Esophagus squamous epithelium (tissue), 5 donors: ENCODE measurements at regions not wholly inside any gene's neighbourhood (a gene's known extent, or its start where the extent isn't known, plus 50 kb on each side); places are given as distances from the start of the nearest gene placed in this dataset.

Experiments used
- DNase-seq: peaks from one replicate; lab custom pipeline; 2025; lab: John Stamatoyannopoulos, UW
- H3K27ac ChIP-seq, 4 donors: fragments of 200-600 bp; sonication (generic); one replicate each; pipeline ENCODE4 v1.5.1; 2016 to 2019; ENCODE audit warnings: mild to moderate bottlenecking in 1 of 4
- H3K27me3 ChIP-seq, 4 donors: fragments of 200-600 bp; sonication (generic); 1 replicate in 3 of 4; 2 replicates in 1 of 4; pipeline versions ENCODE4 v1.5.1 to v1.6.0; 2017 to 2021; ENCODE audit warnings: antibody characterized with exemption in 1 of 4
- H3K36me3 ChIP-seq, 3 donors: fragments of 200-600 bp; sonication (generic); one replicate each; pipeline ENCODE4 v1.5.1; 2016 to 2019
- H3K4me1 ChIP-seq, 3 donors: fragments of 200-600 bp; sonication (generic); one replicate each; pipeline ENCODE4 v1.5.1; 2017 to 2019
- H3K4me3 ChIP-seq, 4 donors: fragments of 200-600 bp; sonication (generic); 1 replicate in 3 of 4; 2 replicates in 1 of 4; pipeline ENCODE4 v1.5.1; 2016 to 2019; ENCODE audit warnings: mild to moderate bottlenecking in 2 of 4, moderate library complexity in 1 of 4
- H3K9me3 ChIP-seq, 3 donors: fragments of 200-600 bp; sonication (generic); one replicate each; pipeline ENCODE4 v1.5.1; 2016 to 2019
- CTCF ChIP-seq, 6 experiments: fragments of 450-650 bp in 4 of 6; fragments of 200-600 bp in 2 of 6; sonication (generic) in 2 of 6; IDR thresholded peaks; one replicate each; pipeline ENCODE4 v1.5.1; 2016 to 2019; ENCODE audit warnings: antibody characterized with exemption in 6 of 6, mild to moderate bottlenecking in 4 of 6, moderate library complexity in 4 of 6
- POLR2A ChIP-seq, 4 donors: fragments of 450-650 bp; IDR thresholded peaks; one replicate each; pipeline ENCODE4 v1.6.1; 2017; ENCODE audit warnings: antibody characterized with exemption in 4 of 4, mild to moderate bottlenecking in 4 of 4, moderate library complexity in 3 of 4
- WGBS, 2 donors: methylation state at CpG; one replicate each; pipeline ENCODE4 v1.1.5; 2018; 5-methylcytosine and 5-hydroxymethylcytosine counted together
- intact Hi-C: fragments of 100-400 bp; cut with DNase I; formaldehyde crosslinking; loops from one replicate; pipeline ENCODE4 v1.15.0; 2022
- donor health status: DM: yes; HTN: yes; CAD: no.

DNA sequence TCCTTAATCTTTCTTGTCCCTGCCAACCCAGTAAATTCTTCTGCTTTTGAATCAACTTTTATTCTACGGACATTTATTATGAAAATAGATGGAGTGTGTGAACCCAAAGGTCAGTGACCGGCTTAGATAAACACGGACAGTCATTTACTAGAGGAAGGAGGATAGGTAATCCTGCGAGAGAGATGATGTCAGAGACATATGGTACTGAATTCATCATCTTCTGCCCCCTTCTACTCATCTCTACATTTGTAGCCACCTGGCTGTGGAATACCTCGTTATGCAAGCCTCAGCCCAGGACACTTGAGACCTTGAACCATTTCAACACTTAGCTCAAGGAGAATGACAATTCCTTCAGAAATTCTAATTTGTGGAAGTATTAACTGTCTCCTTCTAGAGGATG lies 443.6 kb downstream of the TDRD15 start:
- 39 to 60% methylated on average over 5 of the region's 5 CpGs for WGBS, 2 donors
- H3K4me3 ChIP-seq: no peak overlapping the region
- H3K36me3 ChIP-seq: no peaks in the 10 kb centered on the region
- no peaks in the 10 kb centered on the region for H3K9me3 ChIP-seq
- TF ChIP-seq CTCF (IDR thresholded peaks at IDR 0.05): no peak
- no peak for TF ChIP-seq POLR2A (IDR thresholded peaks at IDR 0.05)
- no peak overlapping the region for H3K27ac ChIP-seq
- DNase-seq: no peak
- no peaks in the 10 kb centered on the region for H3K27me3 ChIP-seq
- intact Hi-C loops: no loop called here
- H3K4me1 ChIP-seq: no peaks in the 10 kb centered on the region

GRCh38 chr2:21571686-21572085 lies 447.9 kb downstream of the TDRD15 start:
- intact Hi-C loops: no loop called here
- no peak for DNase-seq
- no peak overlapping the region for H3K4me3 ChIP-seq
- H3K27ac ChIP-seq: no peak overlapping the region
- H3K4me1 ChIP-seq: no peaks in the 10 kb centered on the region
- H3K27me3 ChIP-seq: no peaks in the 10 kb centered on the region
- no peaks in the 10 kb centered on the region for H3K9me3 ChIP-seq
- no peak for TF ChIP-seq POLR2A (IDR thresholded peaks at IDR 0.05)
- no peak for TF ChIP-seq CTCF (IDR thresholded peaks at IDR 0.05)
- no peaks in the 10 kb centered on the region for H3K36me3 ChIP-seq

DNA sequence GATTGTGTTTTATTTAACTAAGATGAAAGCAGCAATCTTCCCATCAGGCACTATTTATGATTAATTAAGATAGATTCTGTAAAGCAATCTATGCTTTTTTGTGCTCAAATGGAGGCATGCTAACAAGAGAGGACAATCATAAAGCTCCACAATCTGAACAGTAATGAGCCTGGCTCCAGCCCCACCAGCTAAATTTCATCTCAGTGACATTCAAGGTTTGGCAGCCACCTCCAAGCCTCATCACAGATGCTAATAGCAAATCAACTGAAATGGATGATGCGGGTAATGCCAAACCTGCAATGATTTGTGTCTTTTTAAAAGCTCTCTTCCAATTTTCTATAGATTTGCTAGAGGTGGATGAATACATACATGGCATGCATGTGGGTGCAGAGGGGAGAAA lies 456.6 kb downstream of the TDRD15 start:
- Histone ChIP-seq H3K9me3 (no peaks in the 10 kb centered on the region), H3K36me3 (no peaks in the 10 kb centered on the region), H3K4me1 (no peaks in the 10 kb centered on the region), H3K4me3 (no peak overlapping the region), H3K27me3 (no peaks in the 10 kb centered on the region), H3K27ac (no peak overlapping the region)
- intact Hi-C loops: no loop called here
- TF ChIP-seq CTCF (IDR thresholded peaks at IDR 0.05) (no peak), POLR2A (IDR thresholded peaks at IDR 0.05) (no peak)
- WGBS, 2 donors: 77 to 92% methylated on average over 1 of the region's 1 CpG
- DNase-seq: no peak

- Histone ChIP-seq H3K4me1 (no peaks in the 10 kb centered on the region), H3K9me3 (no peaks in the 10 kb centered on the region), H3K36me3 (no peaks in the 10 kb centered on the region), H3K27me3 (no peaks in the 10 kb centered on the region), H3K4me3 (no peak overlapping the region), H3K27ac (no peak overlapping the region)
- intact Hi-C loops: no loop called here
- no peak for DNase-seq
- TF ChIP-seq CTCF (IDR thresholded peaks at IDR 0.05) (no peak), POLR2A (IDR thresholded peaks at IDR 0.05) (no peak)
Measured at GRCh38 chr2:21585881-21586280, 462.1 kb downstream of the TDRD15 start.

DNA sequence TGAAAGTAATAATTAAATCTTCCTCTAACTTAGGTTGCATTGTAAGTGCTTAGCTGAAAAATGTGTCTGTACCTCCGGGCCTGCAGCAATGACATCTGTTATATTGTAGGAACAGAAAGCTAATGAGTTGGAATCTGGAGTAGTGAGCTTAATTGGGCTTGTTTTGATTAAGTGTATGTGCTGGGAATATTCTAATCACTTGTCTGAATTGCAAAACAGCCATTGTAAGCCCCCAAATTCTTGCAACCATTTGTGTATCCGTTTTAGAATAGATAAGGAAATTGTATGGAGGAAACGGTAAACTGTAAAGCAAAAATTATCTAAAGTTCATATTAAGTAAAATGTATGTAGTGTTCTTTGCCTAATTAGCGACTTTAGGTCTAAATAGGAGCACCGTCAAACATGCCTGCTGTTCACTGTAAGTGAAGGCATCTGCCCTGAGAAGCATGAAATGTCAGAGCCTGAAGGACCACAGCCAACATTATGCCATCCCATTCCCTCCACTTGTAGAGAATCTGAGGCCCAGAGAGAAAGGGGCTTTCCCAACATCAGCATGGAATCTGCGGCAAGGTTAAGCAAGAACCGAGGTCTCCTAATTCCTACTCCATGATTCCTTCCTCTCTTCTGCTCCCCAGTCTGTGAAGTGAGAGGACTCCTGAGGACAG lies 466.4 kb downstream of the TDRD15 start:
- Histone ChIP-seq H3K9me3 (no peaks in the 10 kb centered on the region), H3K27me3 (no peaks in the 10 kb centered on the region), H3K27ac (no peak overlapping the region), H3K36me3 (no peaks in the 10 kb centered on the region), H3K4me1 (no peaks in the 10 kb centered on the region), H3K4me3 (no peak overlapping the region)
- intact Hi-C loops: no loop called here
- no peak for DNase-seq
- no peak for TF ChIP-seq POLR2A (IDR thresholded peaks at IDR 0.05)
- no peak for TF ChIP-seq CTCF (IDR thresholded peaks at IDR 0.05)
- WGBS, 2 donors: 63 to 66% methylated on average over 7 of the region's 7 CpGs
